ENCODE measurements at regions not wholly inside any gene's neighbourhood (a gene's known extent, or its start where the extent isn't known, plus 50 kb on each side); places are given as distances from the start of the nearest gene placed in this dataset.
"Not testable (repeated sequence)": the region's sequence is repeated elsewhere in the genome, so short reads cannot be mapped to it uniquely, and the experiment has no call there.

GRCh38 chr13:99733346-99733745, 232.1 kb downstream of the TM9SF2 start:
- DNase-seq, result no peak

GRCh38 chr13:99731747-99732146, 230.5 kb downstream of the TM9SF2 start:
- no peak for DNase-seq

GRCh38 chr13:99730403-99730802, 229.1 kb downstream of the TM9SF2 start:
- DNase-seq, result no peak

GRCh38 chr13:99729745-99730144, 228.5 kb downstream of the TM9SF2 start:
- DNase-seq, result no peak

- not testable (repeated sequence) for DNase-seq
Measured at GRCh38 chr13:99727651-99728050, 226.4 kb downstream of the TM9SF2 start.

GRCh38 chr13:99726282-99726894, 225.1 kb downstream of the TM9SF2 start:
- no peak for DNase-seq

- no peak for DNase-seq
Measured at GRCh38 chr13:99725644-99726043, 224.4 kb downstream of the TM9SF2 start.

GRCh38 chr13:99724633-99725517, 223.6 kb downstream of the TM9SF2 start:
- DNase-seq, result no peak

- DNase-seq, result no peak
Measured at GRCh38 chr13:99723878-99724277, 222.6 kb downstream of the TM9SF2 start.

GRCh38 chr13:99722931-99723330, 221.7 kb downstream of the TM9SF2 start:
- no peak for DNase-seq

GRCh38 chr13:99722338-99722818, 221.1 kb downstream of the TM9SF2 start:
- DNase-seq, result no peak

GRCh38 chr13:99721606-99722337, 220.5 kb downstream of the TM9SF2 start:
- DNase-seq, result no peak

GRCh38 chr13:99717959-99718674, 216.8 kb downstream of the TM9SF2 start:
- no peak for DNase-seq

GRCh38 chr13:99709134-99709533, 207.9 kb downstream of the TM9SF2 start:
- DNase-seq, result no peak

- no peak for DNase-seq
Measured at GRCh38 chr13:99704390-99704789, 203.1 kb downstream of the TM9SF2 start.

- DNase-seq, result no peak
Measured at GRCh38 chr13:99703908-99704307, 202.6 kb downstream of the TM9SF2 start.

- DNase-seq, result no peak
Measured at GRCh38 chr13:99702687-99703319, 201.5 kb downstream of the TM9SF2 start.

GRCh38 chr13:99700468-99700867, 199.2 kb downstream of the TM9SF2 start:
- DNase-seq, result no peak

GRCh38 chr13:99698816-99699099, 197.5 kb downstream of the TM9SF2 start:
- DNase-seq, result no peak

GRCh38 chr13:99698010-99698815, 196.9 kb downstream of the TM9SF2 start:
- no peak for DNase-seq

- DNase-seq, result no peak
Measured at GRCh38 chr13:99695857-99696256, 194.6 kb downstream of the TM9SF2 start.
